ENCODE measurements at regions not wholly inside any gene's neighbourhood (a gene's known extent, or its start where the extent isn't known, plus 50 kb on each side); places are given as distances from the start of the nearest gene placed in this dataset.

DNA sequence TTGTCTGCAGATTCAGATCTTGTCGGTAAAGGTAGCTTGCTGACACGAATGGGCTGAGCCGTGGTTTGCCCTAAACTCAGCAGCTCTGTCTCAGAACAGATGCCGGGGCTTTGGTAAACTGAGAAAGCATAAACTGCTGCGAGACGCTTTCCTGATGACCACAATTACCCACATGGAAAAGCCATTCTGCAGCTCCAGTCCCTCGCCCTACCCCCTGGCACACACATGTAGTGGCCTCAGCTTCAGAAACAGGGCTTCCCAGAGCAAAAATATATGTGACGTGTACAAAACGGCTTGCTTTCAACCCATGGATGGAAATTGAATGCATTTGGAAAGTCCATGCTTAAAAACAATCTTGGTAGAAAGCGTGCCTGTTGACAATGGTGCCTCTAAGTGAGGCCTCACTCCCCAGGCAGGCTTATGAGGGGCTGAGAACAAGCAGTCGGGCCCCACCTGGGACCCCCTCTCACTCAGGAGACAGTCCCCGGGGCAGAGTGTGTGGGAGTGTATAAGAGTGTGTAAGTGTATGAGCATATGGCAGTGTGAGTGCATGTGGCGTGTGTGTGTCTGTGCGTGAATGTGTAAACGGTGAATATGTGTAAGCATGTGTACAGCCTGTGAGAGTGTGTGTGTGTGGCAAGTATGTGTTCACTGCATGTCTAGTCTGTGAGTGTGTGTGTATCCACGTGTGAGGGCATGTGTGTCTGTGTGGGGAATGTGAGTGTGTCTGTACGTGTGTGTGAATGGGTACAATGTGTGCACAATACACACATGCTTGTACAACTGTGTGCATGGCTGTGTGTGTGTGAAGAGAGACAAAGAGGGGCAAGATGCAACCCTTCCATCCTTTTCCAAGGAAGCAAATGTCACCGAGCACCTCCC is 88.2 kb upstream of the SMIM23 start:
- TF ChIP-seq, protein P1, sequence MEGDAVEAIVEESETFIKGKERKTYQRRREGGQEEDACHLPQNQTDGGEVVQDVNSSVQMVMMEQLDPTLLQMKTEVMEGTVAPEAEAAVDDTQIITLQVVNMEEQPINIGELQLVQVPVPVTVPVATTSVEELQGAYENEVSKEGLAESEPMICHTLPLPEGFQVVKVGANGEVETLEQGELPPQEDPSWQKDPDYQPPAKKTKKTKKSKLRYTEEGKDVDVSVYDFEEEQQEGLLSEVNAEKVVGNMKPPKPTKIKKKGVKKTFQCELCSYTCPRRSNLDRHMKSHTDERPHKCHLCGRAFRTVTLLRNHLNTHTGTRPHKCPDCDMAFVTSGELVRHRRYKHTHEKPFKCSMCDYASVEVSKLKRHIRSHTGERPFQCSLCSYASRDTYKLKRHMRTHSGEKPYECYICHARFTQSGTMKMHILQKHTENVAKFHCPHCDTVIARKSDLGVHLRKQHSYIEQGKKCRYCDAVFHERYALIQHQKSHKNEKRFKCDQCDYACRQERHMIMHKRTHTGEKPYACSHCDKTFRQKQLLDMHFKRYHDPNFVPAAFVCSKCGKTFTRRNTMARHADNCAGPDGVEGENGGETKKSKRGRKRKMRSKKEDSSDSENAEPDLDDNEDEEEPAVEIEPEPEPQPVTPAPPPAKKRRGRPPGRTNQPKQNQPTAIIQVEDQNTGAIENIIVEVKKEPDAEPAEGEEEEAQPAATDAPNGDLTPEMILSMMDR (IDR thresholded peaks at IDR 0.05): no peak
- no peaks in the 10 kb centered on the region for H3K9me3 ChIP-seq
- peak in 1 of 2 donors; percentile 46 for DNase-seq (ENCODE audit: low spot score in 2 of 2)
- no peak overlapping the region for H3K4me3 ChIP-seq
- no peak overlapping the region for H3K27ac ChIP-seq
- intact Hi-C loops (cut with DNase I): no loop called here
- H3K27me3 ChIP-seq: no peaks in the 10 kb centered on the region
- no peaks in the 10 kb centered on the region for H3K36me3 ChIP-seq
- H3K4me1 ChIP-seq: no peaks in the 10 kb centered on the region

DNA sequence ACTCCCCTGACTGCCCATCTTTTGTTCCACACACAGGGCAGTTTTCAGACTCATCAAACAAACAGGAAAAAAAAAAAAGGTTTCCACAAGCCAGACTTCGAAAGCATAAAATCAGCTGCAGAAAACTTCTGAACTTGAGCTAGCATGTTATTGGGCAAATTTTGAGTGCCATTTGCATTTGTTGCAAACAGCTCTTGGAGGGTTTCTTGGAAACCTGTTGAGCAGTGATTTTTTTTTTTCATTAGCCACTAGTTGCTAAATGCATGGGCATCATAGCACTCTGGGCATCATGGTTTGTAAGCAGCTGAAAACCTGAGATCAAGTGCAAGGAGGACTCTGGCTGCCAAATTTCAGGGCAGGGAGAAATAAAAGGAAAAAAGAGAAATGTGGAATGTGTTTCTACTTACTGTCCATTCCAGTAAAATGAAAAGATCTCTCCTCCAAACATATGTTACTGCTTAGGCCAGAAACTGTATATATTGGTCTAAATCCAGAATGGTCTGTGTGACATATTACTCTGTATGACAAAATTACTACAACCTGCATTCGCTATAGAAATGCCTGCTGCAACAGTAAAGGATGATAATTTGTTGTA is 85.2 kb upstream of the SMIM23 start:
- Histone ChIP-seq H3K27ac (no peak overlapping the region), H3K4me3 (no peak overlapping the region), H3K27me3 (no peaks in the 10 kb centered on the region), H3K36me3 (no peaks in the 10 kb centered on the region), H3K9me3 (no peaks in the 10 kb centered on the region), H3K4me1 (no peaks in the 10 kb centered on the region)
- DNase-seq (ENCODE audit: low spot score in 2 of 2): peak in 1 of 2 donors; percentile 9
- TF ChIP-seq, protein P1 (IDR thresholded peaks at IDR 0.05): no peak
- intact Hi-C loops (cut with DNase I): no loop called here

DNA sequence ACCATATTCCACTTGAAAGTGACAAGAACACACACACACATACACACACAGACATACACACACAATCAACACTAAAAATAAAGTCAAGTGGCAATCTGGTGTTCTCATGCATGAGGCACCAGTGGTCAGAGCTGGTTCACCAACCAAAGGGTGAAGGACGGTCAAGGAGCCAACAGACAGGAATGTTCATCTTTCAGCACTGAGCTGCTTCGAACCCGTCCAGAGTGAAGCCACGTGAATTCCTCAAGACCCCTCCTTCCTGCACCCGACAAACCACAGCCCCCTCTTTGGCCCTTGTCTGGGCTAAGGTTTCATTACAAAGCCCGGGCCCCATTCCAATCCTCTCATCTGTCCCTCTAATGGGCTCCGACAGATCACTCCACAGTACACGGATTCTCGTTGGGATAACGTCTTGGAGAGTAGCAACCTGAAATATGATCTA is 84.5 kb upstream of the SMIM23 start:
- intact Hi-C loops (cut with DNase I): no loop called here
- TF ChIP-seq, protein P1 (IDR thresholded peaks at IDR 0.05): no peak
- H3K27ac ChIP-seq: no peak overlapping the region

DNA sequence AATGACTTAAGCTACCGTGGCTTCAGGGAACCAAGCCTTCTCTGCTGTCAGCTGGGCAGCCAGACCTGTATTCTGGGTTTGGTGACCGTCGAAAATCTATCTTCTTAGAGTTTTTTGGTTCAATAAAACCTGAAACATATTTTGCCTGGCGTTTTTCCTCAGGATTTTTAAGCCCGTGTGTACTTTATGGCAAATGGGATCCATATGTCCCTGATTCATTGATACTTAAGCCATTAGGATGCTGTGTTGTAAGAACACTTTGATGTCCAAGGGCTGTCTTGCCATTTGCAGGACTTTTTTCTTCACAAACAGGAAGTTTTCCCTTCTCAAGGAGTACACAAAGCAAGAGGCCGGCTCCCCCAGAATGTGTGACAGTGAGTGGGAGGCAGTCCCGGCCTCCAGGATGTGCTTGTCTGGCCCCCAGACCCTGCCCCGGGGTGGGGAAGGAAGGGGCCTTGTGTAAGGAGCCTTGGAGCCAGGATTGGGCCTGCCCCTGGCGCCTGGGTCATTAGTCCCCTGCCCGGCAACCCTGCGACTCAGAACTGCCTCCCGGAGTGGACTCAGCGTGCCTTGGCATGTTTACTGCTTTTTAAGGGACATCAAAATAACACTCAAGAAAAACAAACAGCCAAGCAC is 83.4 kb upstream of the SMIM23 start:
- TF ChIP-seq, protein P1 (IDR thresholded peaks at IDR 0.05): no peak
- Histone ChIP-seq H3K27me3 (no peaks in the 10 kb centered on the region), H3K4me3 (no peak overlapping the region), H3K36me3 (no peaks in the 10 kb centered on the region), H3K4me1 (no peaks in the 10 kb centered on the region), H3K27ac (no peak overlapping the region), H3K9me3 (no peaks in the 10 kb centered on the region)
- intact Hi-C loops (cut with DNase I): no loop called here
- DNase-seq (ENCODE audit: low spot score in 2 of 2): no peak

More for the DNA sequence above, 84.5 kb upstream of the SMIM23 start:
- no peak overlapping the region for H3K4me3 ChIP-seq
- H3K4me1 ChIP-seq: no peaks in the 10 kb centered on the region
- peak in 1 of 2 donors; percentile 8 for DNase-seq (ENCODE audit: low spot score in 2 of 2)
- H3K9me3 ChIP-seq: no peaks in the 10 kb centered on the region
- H3K36me3 ChIP-seq: no peaks in the 10 kb centered on the region
- H3K27me3 ChIP-seq: no peaks in the 10 kb centered on the region

DNA sequence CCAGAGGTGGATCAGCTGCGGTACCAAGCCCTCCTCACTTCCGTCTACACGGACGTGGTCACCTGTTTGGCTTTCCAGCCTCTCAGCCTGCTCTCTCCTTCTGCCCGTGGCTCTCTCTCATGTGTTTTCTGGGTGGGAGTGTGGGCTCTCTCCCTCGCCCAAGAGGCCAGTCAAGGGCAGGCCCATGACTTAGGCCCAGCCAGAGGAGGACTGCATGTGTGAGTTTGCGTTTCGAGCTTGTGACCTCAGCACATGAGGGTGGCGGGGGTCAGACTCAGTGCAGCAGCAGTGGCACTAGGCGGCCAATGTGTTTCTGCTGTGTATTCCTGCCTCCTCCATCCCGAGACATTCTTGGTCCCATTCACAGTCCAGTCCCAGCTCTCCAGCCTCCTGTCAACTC is 82.5 kb upstream of the SMIM23 start:
- Histone ChIP-seq H3K4me1 (no peaks in the 10 kb centered on the region), H3K27ac (no peak overlapping the region), H3K4me3 (no peak overlapping the region), H3K27me3 (no peaks in the 10 kb centered on the region), H3K36me3 (no peaks in the 10 kb centered on the region), H3K9me3 (no peaks in the 10 kb centered on the region)
- TF ChIP-seq, protein P1 (IDR thresholded peaks at IDR 0.05): no peak
- no peak for DNase-seq (ENCODE audit: low spot score in 2 of 2)
- intact Hi-C loops (cut with DNase I): no loop called here

Measured in ascending aorta (tissue), 2 donors.